ENCODE measurements at regions not wholly inside any gene's neighbourhood (a gene's known extent, or its start where the extent isn't known, plus 50 kb on each side); places are given as distances from the start of the nearest gene placed in this dataset.

DNA sequence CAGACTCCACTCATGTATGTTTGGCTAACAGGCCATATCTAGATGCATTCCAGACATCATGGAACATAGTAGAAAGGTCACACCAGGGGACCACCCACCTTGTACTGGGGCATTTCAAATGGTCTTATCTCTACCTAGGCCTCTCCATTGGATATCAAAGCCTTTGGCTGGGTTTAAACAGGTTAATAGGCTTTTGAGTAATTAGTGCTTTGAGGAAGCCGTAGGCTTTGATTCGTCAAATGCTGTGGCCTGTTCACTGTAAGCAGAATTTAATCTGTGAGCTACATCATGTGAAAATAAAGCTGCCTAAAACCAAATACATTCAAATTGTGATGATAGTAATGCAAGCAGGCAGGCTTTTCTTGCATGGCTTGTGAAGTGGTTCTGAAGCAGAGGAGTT is 129.5 kb downstream of the ST8SIA2 start:
- DNase-seq (ENCODE audit: extremely low spot score): no peak
- 94% methylated on average over 2 of the region's 2 CpGs for WGBS
- Histone ChIP-seq H3K27ac (ENCODE audit: low read depth) (no peak overlapping the region), H3K36me3 (ENCODE audit: insufficient read depth) (no peaks in the 10 kb centered on the region), H3K4me1 (ENCODE audit: insufficient read depth) (no peaks in the 10 kb centered on the region), H3K4me3 (ENCODE audit: low read depth, low read length) (no peak overlapping the region)

DNA sequence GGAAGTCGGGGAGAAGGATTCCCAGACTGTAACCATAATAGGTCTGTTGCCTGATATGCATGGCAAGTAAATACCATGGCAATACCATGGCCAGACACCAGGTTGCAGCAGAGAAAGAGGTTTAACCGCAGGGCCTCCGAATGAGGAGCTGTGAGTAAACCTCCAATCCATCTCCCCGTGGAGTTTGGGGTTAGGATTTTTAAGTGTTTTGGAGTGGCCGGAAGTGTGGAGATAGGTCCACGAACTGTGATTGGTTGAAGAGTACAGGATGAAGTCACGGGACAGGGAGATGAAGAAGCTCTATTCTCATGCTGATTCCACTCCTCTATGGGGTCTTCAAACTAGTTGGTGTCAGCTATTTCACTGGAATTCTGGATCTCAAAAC is 127.9 kb downstream of the ST8SIA2 start:
- Histone ChIP-seq H3K4me3 (ENCODE audit: low read depth, low read length) (no peak overlapping the region), H3K36me3 (ENCODE audit: insufficient read depth) (no peaks in the 10 kb centered on the region), H3K4me1 (ENCODE audit: insufficient read depth) (no peaks in the 10 kb centered on the region), H3K27ac (ENCODE audit: low read depth) (no peak overlapping the region)
- DNase-seq (ENCODE audit: extremely low spot score): peak; percentile 70
- 5% methylated on average over 7 of the region's 7 CpGs for WGBS

DNA sequence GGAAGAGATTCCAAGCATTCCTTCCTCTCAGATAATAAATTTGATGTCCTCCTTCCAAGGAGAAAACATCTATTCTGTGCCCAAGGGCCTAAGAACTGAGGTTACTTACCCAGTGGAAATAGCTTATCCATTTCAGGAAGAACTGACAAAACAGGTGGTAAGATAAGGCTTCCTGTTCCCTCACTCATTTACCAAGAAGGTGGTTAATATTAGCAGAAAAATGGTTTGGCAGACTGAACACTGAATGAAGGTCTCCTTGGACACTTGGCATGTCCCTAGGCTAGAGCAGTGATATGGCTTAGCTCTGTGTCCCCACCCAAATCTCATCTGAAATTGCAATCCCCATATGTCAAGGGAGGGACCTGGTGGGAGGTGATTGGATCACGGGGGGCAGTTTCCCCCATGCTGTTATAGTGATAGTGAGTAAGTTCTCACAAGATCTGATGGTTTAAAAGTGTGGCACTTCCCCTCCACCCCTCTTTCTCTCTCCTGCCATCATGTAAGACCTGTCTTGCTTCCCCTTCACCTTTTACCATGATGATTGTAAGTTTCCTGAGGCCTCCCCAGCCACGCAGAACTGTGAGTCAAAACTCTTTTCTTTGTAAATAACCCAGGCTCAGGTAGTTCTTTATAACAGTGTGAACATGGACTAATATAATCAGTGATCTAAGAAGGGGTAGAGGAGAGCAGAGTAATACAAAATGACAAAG is 127.4 kb downstream of the ST8SIA2 start:
- 93% methylated on average over 2 of the region's 2 CpGs for WGBS
- no peak overlapping the region for H3K27ac ChIP-seq (ENCODE audit: low read depth)
- no peak for DNase-seq (ENCODE audit: extremely low spot score)
- H3K4me3 ChIP-seq (ENCODE audit: low read depth, low read length): no peak overlapping the region
- H3K36me3 ChIP-seq (ENCODE audit: insufficient read depth): no peaks in the 10 kb centered on the region
- H3K4me1 ChIP-seq (ENCODE audit: insufficient read depth): no peaks in the 10 kb centered on the region

DNA sequence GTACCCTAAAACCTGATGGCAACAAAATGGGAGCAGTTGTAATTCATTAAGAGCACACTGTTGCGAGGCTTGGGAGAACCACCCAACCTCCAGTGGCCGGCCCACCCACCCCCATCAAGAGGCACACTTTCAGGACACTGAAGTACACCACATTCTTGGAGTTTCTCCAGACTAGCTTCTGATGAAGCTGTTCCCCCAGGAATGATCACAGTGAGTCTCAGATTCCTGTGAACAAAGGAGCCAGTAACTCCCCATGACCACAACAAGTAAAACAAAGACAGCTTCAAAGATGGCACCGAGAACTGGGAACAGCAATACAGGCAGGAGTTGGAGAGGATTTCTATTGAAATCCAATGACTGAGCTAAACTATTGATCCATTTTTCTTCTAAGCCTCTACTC is 126.0 kb downstream of the ST8SIA2 start:
- H3K27ac ChIP-seq (ENCODE audit: low read depth): no peak overlapping the region
- no peaks in the 10 kb centered on the region for H3K4me1 ChIP-seq (ENCODE audit: insufficient read depth)
- no peak for DNase-seq (ENCODE audit: extremely low spot score)
- 92% methylated on average over 3 of the region's 3 CpGs for WGBS
- H3K36me3 ChIP-seq (ENCODE audit: insufficient read depth): no peaks in the 10 kb centered on the region
- no peak overlapping the region for H3K4me3 ChIP-seq (ENCODE audit: low read depth, low read length)
